OCI-LY1 (cell line): ENCODE measurements at regions not wholly inside any gene's neighbourhood (a gene's known extent, or its start where the extent isn't known, plus 50 kb on each side); places are given as distances from the start of the nearest gene placed in this dataset.

Experiments used
- H2AFZ ChIP-seq: fragments of 200-600 bp; sonication (generic), shearing (Covaris generic); 2 replicates; pipeline ENCODE4 v1.6.0; 2014; ENCODE audit warnings: antibody characterized with exemption, mild to moderate bottlenecking, low read length
- H3F3A ChIP-seq: fragments of 200-600 bp; sonication (generic), shearing (Covaris generic); 2 replicates; pipeline ENCODE4 v1.6.0; 2014; ENCODE audit warnings: mild to moderate bottlenecking, antibody characterized with exemption, low read length, moderate library complexity; ENCODE audit not compliant: insufficient read depth
- H3K27ac ChIP-seq: fragments of 200-600 bp; sonication (generic); 2 replicates; pipeline ENCODE4 v1.5.1; 2014; ENCODE audit warnings: low read length, mixed run types, mild to moderate bottlenecking, low read depth; ENCODE audit not compliant: poor library complexity, severe bottlenecking
- H3K27me3 ChIP-seq: fragments of 200-600 bp; sonication (generic); 2 replicates; pipeline ENCODE4 v1.6.0; 2014; ENCODE audit warnings: antibody characterized with exemption, mild to moderate bottlenecking, low read length, moderate library complexity; ENCODE audit not compliant: insufficient read depth
- H3K36me3 ChIP-seq: fragments of 200-600 bp; sonication (generic); 2 replicates; pipeline ENCODE4 v1.6.1; 2014; ENCODE audit warnings: mild to moderate bottlenecking, antibody characterized with exemption, low read length, moderate library complexity, mixed read lengths; ENCODE audit not compliant: insufficient read depth
- H3K4me1 ChIP-seq: fragments of 200-600 bp; sonication (generic); 2 replicates; pipeline ENCODE4 v1.5.1; 2014; ENCODE audit warnings: mild to moderate bottlenecking, low read length, moderate library complexity; ENCODE audit not compliant: insufficient read depth, severe bottlenecking
- H3K4me2 ChIP-seq: fragments of 200-600 bp; sonication (generic), shearing (Covaris generic); 2 replicates; pipeline ENCODE4 v1.6.1; 2014; ENCODE audit warnings: low read length
- H3K4me3 ChIP-seq: fragments of 200-600 bp; sonication (generic); 2 replicates; pipeline ENCODE4 v1.5.1; 2014; ENCODE audit warnings: low read length, low read depth, mild to moderate bottlenecking, mixed read lengths; ENCODE audit not compliant: poor library complexity, severe bottlenecking
- H3K79me2 ChIP-seq: fragments of 200-600 bp; shearing (Covaris generic); 2 replicates; pipeline ENCODE4 v1.6.1; 2016; ENCODE audit warnings: mixed run types, low read length, mixed read lengths; ENCODE audit not compliant: insufficient read depth
- H3K9ac ChIP-seq: fragments of 200-600 bp; sonication (generic), shearing (Covaris generic); 2 replicates; pipeline ENCODE4 v1.6.1; 2014; ENCODE audit warnings: mild to moderate bottlenecking, low read length, mixed read lengths
- H3K9me2 ChIP-seq: fragments of 200-600 bp; sonication (generic), shearing (Covaris generic); 2 replicates; pipeline ENCODE4 v1.6.1; 2014; ENCODE audit warnings: low read depth, mild to moderate bottlenecking, low read length, mixed read lengths
- H3K9me3 ChIP-seq: fragments of 200-600 bp; shearing (Covaris generic); 2 replicates; pipeline ENCODE4 v1.6.1; 2014; ENCODE audit warnings: low read length, mixed read lengths
- H4K20me1 ChIP-seq: fragments of 200-600 bp; sonication (generic), shearing (Covaris generic); 2 replicates; pipeline ENCODE4 v1.6.0; 2016; ENCODE audit warnings: mild to moderate bottlenecking, low read length; ENCODE audit not compliant: insufficient read depth
- EZH2 ChIP-seq: fragments of 200-600 bp; sonication (generic), shearing (Covaris generic); IDR thresholded peaks from 2 replicates; pipeline ENCODE4 v1.8.0; 2017; ENCODE audit warnings: borderline replicate concordance, mixed run types, mild to moderate bottlenecking, antibody characterized with exemption, low read length, moderate library complexity, mixed read lengths
- TF ChIP-seq, protein P1 (sequence below): fragments of 200-600 bp; sonication (generic), shearing (Covaris generic); IDR thresholded peaks from 2 replicates; pipeline ENCODE4 v1.5.1; 2017; ENCODE audit warnings: mild to moderate bottlenecking, antibody characterized with exemption, low read length, moderate library complexity, mixed read lengths

GRCh38 chr2:52343706-52344266, 1311.9 kb upstream of the NRXN1 start:
- TF ChIP-seq EZH2: no peak
- TF ChIP-seq, protein P1, sequence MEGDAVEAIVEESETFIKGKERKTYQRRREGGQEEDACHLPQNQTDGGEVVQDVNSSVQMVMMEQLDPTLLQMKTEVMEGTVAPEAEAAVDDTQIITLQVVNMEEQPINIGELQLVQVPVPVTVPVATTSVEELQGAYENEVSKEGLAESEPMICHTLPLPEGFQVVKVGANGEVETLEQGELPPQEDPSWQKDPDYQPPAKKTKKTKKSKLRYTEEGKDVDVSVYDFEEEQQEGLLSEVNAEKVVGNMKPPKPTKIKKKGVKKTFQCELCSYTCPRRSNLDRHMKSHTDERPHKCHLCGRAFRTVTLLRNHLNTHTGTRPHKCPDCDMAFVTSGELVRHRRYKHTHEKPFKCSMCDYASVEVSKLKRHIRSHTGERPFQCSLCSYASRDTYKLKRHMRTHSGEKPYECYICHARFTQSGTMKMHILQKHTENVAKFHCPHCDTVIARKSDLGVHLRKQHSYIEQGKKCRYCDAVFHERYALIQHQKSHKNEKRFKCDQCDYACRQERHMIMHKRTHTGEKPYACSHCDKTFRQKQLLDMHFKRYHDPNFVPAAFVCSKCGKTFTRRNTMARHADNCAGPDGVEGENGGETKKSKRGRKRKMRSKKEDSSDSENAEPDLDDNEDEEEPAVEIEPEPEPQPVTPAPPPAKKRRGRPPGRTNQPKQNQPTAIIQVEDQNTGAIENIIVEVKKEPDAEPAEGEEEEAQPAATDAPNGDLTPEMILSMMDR: no peak
- H3K36me3 ChIP-seq: no peaks in the 10 kb centered on the region

DNA sequence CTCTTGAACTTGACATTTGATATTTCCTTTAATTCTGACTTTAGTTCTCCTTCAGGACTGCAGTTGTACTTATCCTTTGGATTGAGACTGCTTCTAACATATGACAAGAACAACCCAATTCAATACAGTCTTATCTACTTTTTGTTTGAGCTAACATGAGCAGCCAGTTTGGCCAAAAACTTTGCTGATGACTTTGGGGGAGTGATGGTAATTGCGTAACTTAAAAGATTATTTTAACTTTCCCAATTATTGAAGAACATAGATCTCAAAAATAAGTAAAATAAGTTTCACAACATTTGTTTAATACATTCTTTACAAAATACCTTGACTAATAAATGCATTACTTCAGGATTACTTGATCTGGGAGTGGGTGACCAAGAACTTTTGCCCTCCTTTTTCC, 1311.1 kb upstream of the NRXN1 start:
- no peak overlapping the region for H3K4me3 ChIP-seq
- H3K9me2 ChIP-seq: no peaks in the 10 kb centered on the region
- no peak overlapping the region for H3K27ac ChIP-seq
- no peak overlapping the region for H2AFZ ChIP-seq
- no peaks in the 10 kb centered on the region for H4K20me1 ChIP-seq
- no peaks in the 10 kb centered on the region for H3F3A ChIP-seq
- H3K4me1 ChIP-seq: no peaks in the 10 kb centered on the region
- no peaks in the 10 kb centered on the region for H3K36me3 ChIP-seq
- H3K9me3 ChIP-seq: no peaks in the 10 kb centered on the region
- H3K79me2 ChIP-seq: no peaks in the 10 kb centered on the region
- TF ChIP-seq, protein P1: no peak
- no peak for TF ChIP-seq EZH2
- no peak overlapping the region for H3K4me2 ChIP-seq
- H3K9ac ChIP-seq: no peak overlapping the region
- no peaks in the 10 kb centered on the region for H3K27me3 ChIP-seq

More at GRCh38 chr2:52343706-52344266, 1311.9 kb upstream of the NRXN1 start:
- Histone ChIP-seq H3K79me2 (no peaks in the 10 kb centered on the region), H3F3A (no peaks in the 10 kb centered on the region), H3K9ac (no peak overlapping the region), H3K4me2 (no peak overlapping the region), H3K4me1 (no peaks in the 10 kb centered on the region), H3K9me3 (no peaks in the 10 kb centered on the region), H3K27me3 (no peaks in the 10 kb centered on the region), H4K20me1 (no peaks in the 10 kb centered on the region), H3K27ac (no peak overlapping the region), H3K9me2 (no peaks in the 10 kb centered on the region), H3K4me3 (no peak overlapping the region), H2AFZ (no peak overlapping the region)

GRCh38 chr2:52342458-52342857, 1310.5 kb upstream of the NRXN1 start:
- H3K4me2 ChIP-seq: no peak overlapping the region
- H3K9me3 ChIP-seq: no peaks in the 10 kb centered on the region
- no peaks in the 10 kb centered on the region for H3K79me2 ChIP-seq
- no peaks in the 10 kb centered on the region for H4K20me1 ChIP-seq
- H3F3A ChIP-seq: no peaks in the 10 kb centered on the region
- H3K4me1 ChIP-seq: no peaks in the 10 kb centered on the region
- no peaks in the 10 kb centered on the region for H3K36me3 ChIP-seq
- H3K27ac ChIP-seq: no peak overlapping the region
- H3K9ac ChIP-seq: no peak overlapping the region
- no peaks in the 10 kb centered on the region for H3K9me2 ChIP-seq
- TF ChIP-seq, protein P1: no peak
- TF ChIP-seq EZH2: no peak
- H3K4me3 ChIP-seq: no peak overlapping the region
- H2AFZ ChIP-seq: no peak overlapping the region
- no peaks in the 10 kb centered on the region for H3K27me3 ChIP-seq
